SK-N-SH treated with all-trans-retinoic acid at 6 μM for 48 hours (cell line): ENCODE measurements at regions not wholly inside any gene's neighbourhood (a gene's known extent, or its start where the extent isn't known, plus 50 kb on each side); places are given as distances from the start of the nearest gene placed in this dataset.

Experiments
- ATAC-seq: fragments of 200-7000 bp; cut with Tn5 transposase; 3 replicates; pipeline ENCODE4 v1.9.1; 2020; ENCODE audit warnings: mild to moderate bottlenecking, moderate library complexity
- ARNTL ChIP-seq: fragments of 450-650 bp; formaldehyde crosslinking; IDR thresholded peaks from 2 replicates; pipeline ENCODE4 v1.5.0; 2020; ENCODE audit warnings: low read depth, mild to moderate bottlenecking, moderate library complexity, borderline replicate concordance
- BACH2 ChIP-seq: fragments of 250-450 bp; sonication (Bioruptor Pico); IDR thresholded peaks from 2 replicates; pipeline ENCODE4 v1.9.0; 2021; ENCODE audit warnings: mild to moderate bottlenecking, borderline replicate concordance
- CSDC2 ChIP-seq: fragments of 250-450 bp; sonication (Bioruptor Pico); IDR thresholded peaks from 2 replicates; pipeline ENCODE4 v1.5.0; 2020; ENCODE audit warnings: mild to moderate bottlenecking, moderate library complexity
- ESRRG ChIP-seq: fragments of 250-450 bp; sonication (Bioruptor Pico); IDR thresholded peaks from 2 replicates; pipeline ENCODE4 v1.6.1; 2021; ENCODE audit warnings: mild to moderate bottlenecking
- GLIS3 ChIP-seq: fragments of 250-450 bp; sonication (Bioruptor Pico); IDR thresholded peaks from 2 replicates; pipeline ENCODE4 v1.5.0; 2020; ENCODE audit warnings: mild to moderate bottlenecking, moderate library complexity
- ISL1 ChIP-seq: fragments of 250-450 bp; sonication (Bioruptor Pico); IDR thresholded peaks from 2 replicates; pipeline ENCODE4 v2.1.2; 2022; ENCODE audit warnings: mild to moderate bottlenecking, moderate library complexity
- OSR1 ChIP-seq: fragments of 250-450 bp; sonication (Bioruptor Pico); IDR thresholded peaks from 2 replicates; pipeline ENCODE4 v1.8.0; 2022; ENCODE audit warnings: moderate library complexity, mild to moderate bottlenecking, inconsistent platforms
- POU6F1 ChIP-seq: fragments of 250-450 bp; sonication (Bioruptor Pico); IDR thresholded peaks from 2 replicates; pipeline ENCODE4 v1.8.0; 2021; ENCODE audit warnings: low read depth, mild to moderate bottlenecking, moderate library complexity, borderline replicate concordance
- PPARA ChIP-seq: fragments of 250-450 bp; sonication (Bioruptor Pico); IDR thresholded peaks from 2 replicates; pipeline ENCODE4 v1.5.0; 2020; ENCODE audit warnings: mild to moderate bottlenecking, borderline replicate concordance
- RARB ChIP-seq: fragments of 250-450 bp; sonication (Bioruptor Pico); IDR thresholded peaks from 2 replicates; pipeline ENCODE4 v1.8.0; 2021; ENCODE audit warnings: mild to moderate bottlenecking, moderate library complexity
- SNAI2 ChIP-seq: fragments of 250-450 bp; sonication (Bioruptor Pico); IDR thresholded peaks from 2 replicates; pipeline ENCODE4 v1.5.0; 2020; ENCODE audit warnings: mild to moderate bottlenecking, moderate library complexity
- TCF4 ChIP-seq: fragments of 250-450 bp; sonication (Bioruptor Pico); IDR thresholded peaks from 2 replicates; pipeline ENCODE4 v1.8.0; 2021; ENCODE audit warnings: mild to moderate bottlenecking, moderate library complexity, borderline replicate concordance
- TOX ChIP-seq: fragments of 250-450 bp; sonication (Bioruptor Pico); IDR thresholded peaks from 2 replicates; pipeline ENCODE4 v1.8.0; 2021; ENCODE audit warnings: mild to moderate bottlenecking, moderate library complexity, borderline replicate concordance
- TSHZ2 ChIP-seq: fragments of 250-450 bp; sonication (Bioruptor Pico); IDR thresholded peaks from 2 replicates; pipeline ENCODE4 v1.5.0; 2020; ENCODE audit warnings: mild to moderate bottlenecking, moderate library complexity
- ZC3H10 ChIP-seq: fragments of 250-450 bp; sonication (Bioruptor Pico); IDR thresholded peaks from 2 replicates; pipeline ENCODE4 v1.5.1; 2021; ENCODE audit warnings: mild to moderate bottlenecking, moderate library complexity
- ZFP3 ChIP-seq: fragments of 250-450 bp; sonication (Bioruptor Pico); IDR thresholded peaks from 2 replicates; pipeline ENCODE4 v1.5.0; 2020; ENCODE audit warnings: mild to moderate bottlenecking, moderate library complexity
- ZFP30 ChIP-seq: fragments of 450-650 bp; formaldehyde crosslinking; IDR thresholded peaks from 2 replicates; pipeline ENCODE4 v1.5.0; 2022; ENCODE audit warnings: mild to moderate bottlenecking, moderate library complexity
- ZNF70 ChIP-seq: fragments of 450-650 bp; formaldehyde crosslinking; IDR thresholded peaks from 2 replicates; pipeline ENCODE4 v1.5.0; 2020; ENCODE audit warnings: mild to moderate bottlenecking, moderate library complexity
- TF ChIP-seq, protein P1 (sequence below): fragments of 250-450 bp; sonication (Bioruptor Pico); IDR thresholded peaks from 2 replicates; pipeline ENCODE4 v1.5.1; 2021; ENCODE audit warnings: mild to moderate bottlenecking, moderate library complexity
- TF ChIP-seq, protein P2 (sequence below): fragments of 250-450 bp; sonication (Bioruptor Pico); IDR thresholded peaks from 2 replicates; pipeline ENCODE4 v1.5.1; 2020; ENCODE audit warnings: low read depth, mild to moderate bottlenecking, moderate library complexity
- TF ChIP-seq, protein P3 (sequence below): fragments of 250-450 bp; sonication (Bioruptor Pico); IDR thresholded peaks from 2 replicates; pipeline ENCODE4 v1.8.0; 2020; ENCODE audit warnings: mild to moderate bottlenecking, moderate library complexity, borderline replicate concordance

GRCh38 chr13:90912247-90912646, 435.2 kb upstream of the MIR17HG start:
- no peak for ATAC-seq

DNA sequence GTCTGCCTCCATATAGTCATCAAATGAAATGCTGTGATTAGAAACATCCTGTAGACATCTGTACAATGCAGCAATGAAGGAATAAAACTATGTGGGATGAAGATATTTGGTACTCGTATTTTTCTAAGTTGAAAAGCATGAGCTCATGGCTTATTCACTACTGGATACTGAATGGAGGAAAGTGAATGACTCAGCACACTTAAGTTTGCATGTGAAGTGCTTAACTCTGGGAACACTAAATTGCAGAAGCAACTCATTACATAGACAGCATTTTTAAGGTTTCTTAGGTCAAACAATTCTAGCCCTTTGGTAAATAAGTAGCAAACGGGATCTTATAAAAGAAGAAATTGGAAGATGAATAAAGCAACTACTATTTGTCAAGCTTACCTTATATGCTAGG, 429.0 kb upstream of the MIR17HG start:
- ATAC-seq = peak; percentile 38; the same call in 2 of the 3 replicates
- no peak for TF ChIP-seq OSR1 (CRISPR knock-in tag)
- no peak for TF ChIP-seq ISL1 (CRISPR knock-in tag)
- TF ChIP-seq, protein P1, sequence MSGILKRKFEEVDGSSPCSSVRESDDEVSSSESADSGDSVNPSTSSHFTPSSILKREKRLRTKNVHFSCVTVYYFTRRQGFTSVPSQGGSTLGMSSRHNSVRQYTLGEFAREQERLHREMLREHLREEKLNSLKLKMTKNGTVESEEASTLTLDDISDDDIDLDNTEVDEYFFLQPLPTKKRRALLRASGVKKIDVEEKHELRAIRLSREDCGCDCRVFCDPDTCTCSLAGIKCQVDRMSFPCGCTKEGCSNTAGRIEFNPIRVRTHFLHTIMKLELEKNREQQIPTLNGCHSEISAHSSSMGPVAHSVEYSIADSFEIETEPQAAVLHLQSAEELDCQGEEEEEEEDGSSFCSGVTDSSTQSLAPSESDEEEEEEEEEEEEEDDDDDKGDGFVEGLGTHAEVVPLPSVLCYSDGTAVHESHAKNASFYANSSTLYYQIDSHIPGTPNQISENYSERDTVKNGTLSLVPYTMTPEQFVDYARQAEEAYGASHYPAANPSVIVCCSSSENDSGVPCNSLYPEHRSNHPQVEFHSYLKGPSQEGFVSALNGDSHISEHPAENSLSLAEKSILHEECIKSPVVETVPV = no peak
- TF ChIP-seq ZFP3 = no peak
- no peak for TF ChIP-seq ZFP30 (CRISPR knock-in tag)
- no peak for TF ChIP-seq SNAI2 (CRISPR knock-in tag)
- TF ChIP-seq, all 23 proteins: peak for 0

More at GRCh38 chr13:90912247-90912646, 435.2 kb upstream of the MIR17HG start:
- TF ChIP-seq SNAI2 (CRISPR knock-in tag) = no peak
- TF ChIP-seq TCF4 (CRISPR knock-in tag) = no peak
- TF ChIP-seq, protein P2, sequence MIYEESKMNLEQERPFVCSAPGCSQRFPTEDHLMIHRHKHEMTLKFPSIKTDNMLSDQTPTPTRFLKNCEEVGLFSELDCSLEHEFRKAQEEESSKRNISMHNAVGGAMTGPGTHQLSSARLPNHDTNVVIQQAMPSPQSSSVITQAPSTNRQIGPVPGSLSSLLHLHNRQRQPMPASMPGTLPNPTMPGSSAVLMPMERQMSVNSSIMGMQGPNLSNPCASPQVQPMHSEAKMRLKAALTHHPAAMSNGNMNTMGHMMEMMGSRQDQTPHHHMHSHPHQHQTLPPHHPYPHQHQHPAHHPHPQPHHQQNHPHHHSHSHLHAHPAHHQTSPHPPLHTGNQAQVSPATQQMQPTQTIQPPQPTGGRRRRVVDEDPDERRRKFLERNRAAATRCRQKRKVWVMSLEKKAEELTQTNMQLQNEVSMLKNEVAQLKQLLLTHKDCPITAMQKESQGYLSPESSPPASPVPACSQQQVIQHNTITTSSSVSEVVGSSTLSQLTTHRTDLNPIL (CRISPR knock-in tag) = no peak
- TF ChIP-seq, protein P1 = no peak

DNA sequence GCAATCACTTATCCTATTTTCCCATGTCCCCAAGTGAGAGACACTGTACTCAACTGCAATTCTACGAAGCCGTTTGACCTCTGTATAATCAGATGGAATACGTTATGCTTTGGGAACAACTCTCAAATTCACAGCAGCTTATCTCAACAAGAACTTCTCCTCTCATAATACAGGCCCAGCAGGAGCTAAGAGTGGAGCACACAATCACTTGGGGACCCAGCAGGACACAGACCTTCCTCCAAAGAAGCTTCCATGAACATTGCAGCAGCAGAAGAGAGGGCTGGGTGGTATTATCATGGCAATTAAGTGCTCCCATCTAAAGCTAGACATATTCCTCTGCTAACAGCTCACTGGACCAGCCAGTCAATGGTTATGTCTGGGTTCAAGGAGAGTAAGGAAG, 428.3 kb upstream of the MIR17HG start:
- no peak for TF ChIP-seq GLIS3 (CRISPR knock-in tag)
- TF ChIP-seq OSR1 (CRISPR knock-in tag) = no peak
- no peak for TF ChIP-seq SNAI2 (CRISPR knock-in tag)
- TF ChIP-seq TOX = no peak
- TF ChIP-seq, protein P1 = no peak
- no peak for ATAC-seq

- no peak for TF ChIP-seq TCF4 (CRISPR knock-in tag)
- no peak for TF ChIP-seq ZFP30 (CRISPR knock-in tag)
- TF ChIP-seq POU6F1 = no peak
- no peak for TF ChIP-seq SNAI2 (CRISPR knock-in tag)
- TF ChIP-seq ZNF70 (CRISPR knock-in tag) = no peak
- no peak for TF ChIP-seq TOX
- TF ChIP-seq RARB (CRISPR knock-in tag) = no peak
- TF ChIP-seq ZC3H10 = no peak
- TF ChIP-seq CSDC2 (CRISPR knock-in tag) = no peak
- TF ChIP-seq, protein P1 = no peak
- no peak for TF ChIP-seq BACH2
- no peak for TF ChIP-seq PPARA (CRISPR knock-in tag)
- no peak for TF ChIP-seq ARNTL
- TF ChIP-seq, all 23 proteins: peak for 0
Observed at GRCh38 chr13:90926459-90926858, 421.0 kb upstream of the MIR17HG start.

DNA sequence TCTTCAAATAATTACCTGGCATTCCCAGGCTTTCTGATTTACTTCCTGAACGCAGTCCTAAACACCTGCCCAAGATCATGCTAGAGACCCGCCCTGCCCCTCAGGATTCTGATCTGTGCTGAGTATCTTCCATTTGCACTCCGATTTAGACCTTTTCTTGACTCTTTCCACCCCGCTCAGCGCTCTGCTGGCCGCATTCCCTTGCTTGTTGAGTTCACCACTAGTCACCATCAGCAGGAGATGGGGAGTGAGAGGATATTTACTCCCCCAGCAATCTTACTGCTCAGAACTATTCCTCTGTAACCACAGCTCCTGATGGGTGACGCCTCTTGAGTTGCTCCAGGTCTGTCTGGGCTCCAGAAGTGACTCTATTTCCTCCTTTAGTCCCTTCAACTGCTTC, 419.4 kb upstream of the MIR17HG start:
- no peak for ATAC-seq
- TF ChIP-seq TSHZ2 (CRISPR knock-in tag) = no peak
- no peak for TF ChIP-seq ESRRG
- TF ChIP-seq CSDC2 (CRISPR knock-in tag) = no peak
- no peak for TF ChIP-seq ARNTL
- no peak for TF ChIP-seq ZFP3
- no peak for TF ChIP-seq ZC3H10
- TF ChIP-seq ISL1 (CRISPR knock-in tag) = no peak
- TF ChIP-seq ZFP30 (CRISPR knock-in tag) = no peak
- TF ChIP-seq, protein P3, sequence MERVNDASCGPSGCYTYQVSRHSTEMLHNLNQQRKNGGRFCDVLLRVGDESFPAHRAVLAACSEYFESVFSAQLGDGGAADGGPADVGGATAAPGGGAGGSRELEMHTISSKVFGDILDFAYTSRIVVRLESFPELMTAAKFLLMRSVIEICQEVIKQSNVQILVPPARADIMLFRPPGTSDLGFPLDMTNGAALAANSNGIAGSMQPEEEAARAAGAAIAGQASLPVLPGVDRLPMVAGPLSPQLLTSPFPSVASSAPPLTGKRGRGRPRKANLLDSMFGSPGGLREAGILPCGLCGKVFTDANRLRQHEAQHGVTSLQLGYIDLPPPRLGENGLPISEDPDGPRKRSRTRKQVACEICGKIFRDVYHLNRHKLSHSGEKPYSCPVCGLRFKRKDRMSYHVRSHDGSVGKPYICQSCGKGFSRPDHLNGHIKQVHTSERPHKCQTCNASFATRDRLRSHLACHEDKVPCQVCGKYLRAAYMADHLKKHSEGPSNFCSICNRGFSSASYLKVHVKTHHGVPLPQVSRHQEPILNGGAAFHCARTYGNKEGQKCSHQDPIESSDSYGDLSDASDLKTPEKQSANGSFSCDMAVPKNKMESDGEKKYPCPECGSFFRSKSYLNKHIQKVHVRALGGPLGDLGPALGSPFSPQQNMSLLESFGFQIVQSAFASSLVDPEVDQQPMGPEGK (CRISPR knock-in tag) = no peak
- TF ChIP-seq ZNF70 (CRISPR knock-in tag) = no peak
- TF ChIP-seq OSR1 (CRISPR knock-in tag) = no peak

More at GRCh38 chr13:90926459-90926858, 421.0 kb upstream of the MIR17HG start:
- no peak for ATAC-seq
